HG03571 (cell line): ENCODE measurements at regions not wholly inside any gene's neighbourhood (a gene's known extent, or its start where the extent isn't known, plus 50 kb on each side); places are given as distances from the start of the nearest gene placed in this dataset.
A peak's percentile ranks its signal among the peaks of the same experiment; 100 is the strongest.

ENCODE experiments used
- ATAC-seq: cut with Tn5 transposase; IDR thresholded peaks from one replicate; pipeline ENCODE4 v1.9.1; 2021; ENCODE audit not compliant: unreplicated experiment

GRCh38 chr10:118835682-118836326, 81.0 kb upstream of the CACUL1 start:
- no peak for ATAC-seq

GRCh38 chr10:118838364-118838763, 83.6 kb upstream of the CACUL1 start:
- ATAC-seq: no peak

- no peak for ATAC-seq
Measured at GRCh38 chr10:118839348-118839747, 84.6 kb upstream of the CACUL1 start.

- no peak for ATAC-seq
Measured at GRCh38 chr10:118840071-118840775, 85.5 kb upstream of the CACUL1 start.

- ATAC-seq: no peak
Measured at GRCh38 chr10:118840776-118841468, 86.2 kb upstream of the CACUL1 start.

- no peak for ATAC-seq
Measured at GRCh38 chr10:118841881-118842605, 87.3 kb upstream of the CACUL1 start.

GRCh38 chr10:118842843-118843624, 88.3 kb upstream of the CACUL1 start:
- no peak for ATAC-seq

GRCh38 chr10:118843647-118844265, 89.0 kb upstream of the CACUL1 start:
- no peak for ATAC-seq

- ATAC-seq: no peak
Measured at GRCh38 chr10:118844731-118845521, 90.2 kb upstream of the CACUL1 start.

GRCh38 chr10:118845776-118846175, 91.0 kb upstream of the CACUL1 start:
- no peak for ATAC-seq

GRCh38 chr10:118850418-118851061, 95.8 kb upstream of the CACUL1 start:
- ATAC-seq: no peak

- ATAC-seq: peak; percentile 52
Measured at GRCh38 chr10:118851062-118852035, 96.6 kb upstream of the CACUL1 start.

GRCh38 chr10:118853916-118854315, 99.1 kb upstream of the CACUL1 start:
- ATAC-seq: no peak

- ATAC-seq: no peak
Measured at GRCh38 chr10:118856106-118856505, 101.3 kb upstream of the CACUL1 start.

- ATAC-seq: no peak
Measured at GRCh38 chr10:118865998-118866693, 111.4 kb upstream of the CACUL1 start.

GRCh38 chr10:118867768-118868167, 113.0 kb upstream of the CACUL1 start:
- no peak for ATAC-seq

GRCh38 chr10:118868589-118868988, 113.8 kb upstream of the CACUL1 start:
- ATAC-seq: no peak
